HAP-1 (cell line): ENCODE measurements at regions not wholly inside any gene's neighbourhood (a gene's known extent, or its start where the extent isn't known, plus 50 kb on each side); places are given as distances from the start of the nearest gene placed in this dataset.

ENCODE experiments used
- DNase-seq, 2 experiments: peaks; one replicate each; pipeline ENCODE4 v3.0.0-alpha.2; 2016 to 2020; ENCODE audit warnings: low spot score in 2 of 2
- H3K27me3 ChIP-seq: fragments of 250-450 bp; sonication (Bioruptor Pico); 2 replicates; pipeline ENCODE4 v1.5.1; 2020; ENCODE audit warnings: low read depth, mild to moderate bottlenecking, moderate library complexity
- H3K36me3 ChIP-seq: fragments of 250-450 bp; sonication (Bioruptor Pico); replicated peaks from 2 replicates; pipeline ENCODE4 v1.5.1; 2020; ENCODE audit warnings: mild to moderate bottlenecking
- H3K4me1 ChIP-seq: fragments of 250-450 bp; sonication (Bioruptor Pico); 2 replicates; pipeline ENCODE4 v1.5.1; 2020; ENCODE audit warnings: mild to moderate bottlenecking
- H3K4me3 ChIP-seq: fragments of 250-450 bp; sonication (Bioruptor Pico); 2 replicates; pipeline ENCODE4 v1.5.1; 2020; ENCODE audit warnings: mild to moderate bottlenecking, moderate library complexity
- H3K9me3 ChIP-seq: fragments of 250-450 bp; sonication (Bioruptor Pico); 2 replicates; pipeline ENCODE4 v1.5.1; 2020; ENCODE audit warnings: mild to moderate bottlenecking, moderate library complexity
- in situ Hi-C: fragments of 300-500 bp; cut with MboI; formaldehyde crosslinking; loops from 3 replicates; pipeline ENCODE4 v1.14.3; 2020; ENCODE audit warnings: low sequenced_read_pairs, inconsistent platforms, mixed read lengths

DNA sequence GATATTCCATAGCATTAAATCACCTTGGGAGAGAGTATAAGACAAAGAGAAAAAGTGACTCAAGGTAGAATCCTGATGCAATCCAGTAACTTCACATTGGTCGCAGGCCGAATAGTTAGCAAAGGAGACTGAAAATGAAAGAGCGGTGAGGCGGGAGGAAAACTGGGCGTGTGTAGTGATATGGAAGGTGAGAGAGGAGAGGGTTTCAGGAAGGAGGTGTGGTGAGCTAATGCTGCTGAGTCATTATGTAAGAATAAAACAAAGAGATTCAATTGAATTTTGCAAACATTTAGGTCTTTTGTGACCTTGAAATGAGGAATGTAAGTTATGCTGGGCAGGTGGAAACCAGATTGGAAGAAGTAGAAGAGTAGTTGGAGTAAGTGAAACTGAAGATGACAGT lies 235.3 kb downstream of the C3orf38 start:
- no peaks in the 10 kb centered on the region for H3K36me3 ChIP-seq
- no peak overlapping the region for H3K4me3 ChIP-seq
- in situ Hi-C loops: no loop called here
- no peaks in the 10 kb centered on the region for H3K9me3 ChIP-seq
- no peaks in the 10 kb centered on the region for H3K4me1 ChIP-seq
- no peaks in the 10 kb centered on the region for H3K27me3 ChIP-seq
- DNase-seq: no peak

DNA sequence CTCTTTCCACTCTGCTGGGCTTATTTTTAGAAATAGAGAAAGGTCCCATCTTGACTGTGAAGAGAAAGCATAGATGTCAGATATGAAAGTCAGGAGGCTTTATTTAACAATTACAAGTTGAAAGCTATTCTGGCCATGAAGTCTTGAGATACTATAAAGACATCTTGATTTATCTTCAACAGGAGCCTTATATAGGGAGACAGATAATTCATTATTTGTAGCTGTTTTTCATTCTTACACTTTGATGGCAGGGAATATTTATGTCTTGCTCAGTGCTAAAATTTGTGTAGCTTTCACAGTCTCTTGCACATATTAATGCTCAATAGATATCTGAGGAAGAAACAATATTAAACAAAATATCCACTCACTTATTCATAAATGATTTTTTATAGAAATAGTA lies 248.8 kb downstream of the C3orf38 start:
- in situ Hi-C loops: no loop called here
- H3K27me3 ChIP-seq: no peaks in the 10 kb centered on the region
- DNase-seq: no peak
- H3K9me3 ChIP-seq: no peaks in the 10 kb centered on the region
- H3K4me1 ChIP-seq: peaks cover 2% of the 10 kb centered on the region; the same call in 1 of the 2 replicates
- no peaks in the 10 kb centered on the region for H3K36me3 ChIP-seq
- H3K4me3 ChIP-seq: no peak overlapping the region

DNA sequence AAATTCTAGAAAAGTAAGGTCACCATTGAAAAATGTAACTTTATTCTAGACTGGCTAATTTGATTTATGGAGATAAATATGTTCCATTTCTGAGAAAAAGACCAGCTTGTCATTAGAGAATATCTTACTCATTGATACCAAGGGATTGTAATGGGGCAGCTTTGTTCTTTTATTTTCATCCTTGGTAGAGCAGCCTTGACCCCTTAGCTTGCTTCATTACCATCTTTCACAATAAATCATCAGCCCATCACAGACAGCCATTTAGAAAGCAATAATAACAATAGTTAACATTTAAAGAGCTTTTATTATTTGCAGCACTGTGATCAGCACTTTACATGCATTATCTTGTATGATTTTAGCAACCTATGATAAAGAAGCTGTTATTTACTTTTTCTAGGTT lies 253.6 kb downstream of the C3orf38 start:
- in situ Hi-C loops: no loop called here
- Histone ChIP-seq H3K4me1 (peaks cover 3% of the 10 kb centered on the region; the same call in 1 of the 2 replicates), H3K9me3 (no peaks in the 10 kb centered on the region), H3K4me3 (no peak overlapping the region), H3K36me3 (no peaks in the 10 kb centered on the region), H3K27me3 (no peaks in the 10 kb centered on the region)
- DNase-seq: no peak

DNA sequence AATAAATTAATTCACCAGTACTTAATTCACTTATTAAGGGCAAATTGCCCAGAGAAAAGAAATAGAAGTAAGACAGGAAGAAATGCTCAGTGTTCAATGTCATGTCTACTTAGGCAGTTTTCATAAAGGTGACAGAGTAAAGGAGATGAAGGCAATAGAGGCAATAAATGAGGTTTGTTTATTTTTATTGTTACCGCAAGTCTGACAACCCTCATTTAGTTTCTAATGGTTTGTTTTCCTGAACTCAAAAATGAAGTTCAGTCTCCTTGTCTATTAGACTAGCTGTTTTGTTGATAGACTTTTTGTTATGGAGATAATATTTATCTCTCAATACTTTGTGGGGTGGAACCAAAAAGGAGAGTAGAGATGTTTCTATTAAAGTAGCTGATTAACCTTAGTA lies 258.3 kb downstream of the C3orf38 start:
- Histone ChIP-seq H3K4me1 (peaks cover 5% of the 10 kb centered on the region), H3K4me3 (no peak overlapping the region), H3K9me3 (no peaks in the 10 kb centered on the region), H3K27me3 (no peaks in the 10 kb centered on the region), H3K36me3 (no peaks in the 10 kb centered on the region)
- DNase-seq: no peak
- in situ Hi-C loops: no loop called here

DNA sequence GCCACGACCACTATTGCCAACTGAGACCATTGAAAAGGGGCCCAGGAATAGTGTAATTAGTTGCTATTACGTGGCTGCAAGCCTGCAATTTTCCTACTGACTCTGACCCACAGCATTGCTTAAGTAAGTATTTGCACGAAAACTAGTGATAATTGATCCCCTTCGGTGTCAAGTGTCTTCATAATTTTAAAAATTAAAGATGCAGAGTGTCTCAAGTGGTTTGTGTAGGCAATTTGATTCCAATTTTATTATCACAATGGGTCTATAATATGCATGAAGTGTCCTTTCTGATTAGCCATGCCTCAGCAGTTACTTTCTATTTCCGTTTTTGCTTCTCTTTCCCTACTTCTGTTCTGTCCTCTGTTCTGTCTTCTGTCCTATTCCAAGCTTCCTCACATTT lies 259.2 kb downstream of the C3orf38 start:
- Histone ChIP-seq H3K4me1 (peaks cover 3% of the 10 kb centered on the region), H3K4me3 (no peak overlapping the region), H3K36me3 (no peaks in the 10 kb centered on the region), H3K27me3 (no peaks in the 10 kb centered on the region), H3K9me3 (no peaks in the 10 kb centered on the region)
- in situ Hi-C loops: no loop called here
- DNase-seq: no peak

DNA sequence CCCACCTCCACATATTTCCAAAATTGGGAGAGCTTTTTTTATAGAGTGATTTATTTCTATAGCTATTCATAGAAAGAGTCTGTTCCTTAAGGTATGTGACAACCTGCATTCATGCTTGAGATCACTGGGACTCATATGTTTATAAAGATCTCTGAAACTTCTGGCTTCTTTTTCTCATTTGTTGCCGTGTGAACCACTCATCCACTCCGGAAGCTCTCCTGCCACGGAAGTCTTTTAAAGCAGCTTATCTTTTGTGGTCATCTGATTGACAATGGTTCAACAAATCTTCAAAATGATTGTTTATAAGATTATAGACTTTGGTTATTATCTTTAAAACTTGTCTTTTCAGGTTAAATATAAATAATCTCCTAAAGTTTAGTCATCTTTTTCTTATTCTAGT lies 260.5 kb downstream of the C3orf38 start:
- Histone ChIP-seq H3K36me3 (no peaks in the 10 kb centered on the region), H3K9me3 (no peaks in the 10 kb centered on the region), H3K4me1 (peaks cover 3% of the 10 kb centered on the region), H3K27me3 (no peaks in the 10 kb centered on the region), H3K4me3 (no peak overlapping the region)
- in situ Hi-C loops: no loop called here
- DNase-seq: no peak

DNA sequence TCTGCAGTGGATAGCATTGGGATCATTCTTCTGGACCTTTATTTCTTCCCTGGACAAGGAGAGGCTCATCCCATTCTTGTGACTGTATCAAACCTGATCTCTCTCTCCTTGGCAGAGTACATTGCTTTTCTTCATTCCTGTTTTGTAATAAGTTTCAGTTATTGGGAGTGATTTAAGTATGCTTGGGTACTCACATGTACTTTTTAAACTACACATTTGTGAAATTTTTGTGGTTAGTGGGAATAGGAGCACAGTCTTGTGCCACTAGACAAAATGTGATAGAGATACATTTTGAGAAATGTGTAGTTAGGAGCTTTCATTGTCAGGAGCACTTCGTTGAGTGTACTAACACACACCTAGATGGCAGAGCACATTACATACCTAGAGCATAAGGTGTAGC lies 262.6 kb downstream of the C3orf38 start:
- H3K4me3 ChIP-seq: no peak overlapping the region
- H3K4me1 ChIP-seq: peaks cover 3% of the 10 kb centered on the region
- no peaks in the 10 kb centered on the region for H3K36me3 ChIP-seq
- no peaks in the 10 kb centered on the region for H3K27me3 ChIP-seq
- H3K9me3 ChIP-seq: no peaks in the 10 kb centered on the region
- in situ Hi-C loops: no loop called here
- no peak for DNase-seq

DNA sequence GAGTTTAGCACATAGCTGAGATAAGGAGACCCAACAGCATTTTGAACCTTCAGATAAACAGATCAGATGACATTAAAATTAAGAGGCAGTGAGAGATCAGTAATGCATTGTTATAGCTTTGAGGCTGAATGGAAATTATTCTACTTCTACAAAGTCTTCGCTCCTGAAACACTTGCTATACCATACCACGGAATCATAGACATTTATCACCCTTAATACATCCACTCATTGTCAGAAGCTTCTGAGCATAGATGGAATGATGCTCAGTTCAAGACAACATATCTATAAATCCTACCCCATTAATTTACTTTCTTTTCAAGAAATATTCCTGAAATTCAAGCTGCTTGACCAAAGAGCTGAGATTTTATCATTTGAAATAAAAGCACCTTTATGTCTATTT lies 266.7 kb downstream of the C3orf38 start:
- H3K4me1 ChIP-seq: no peaks in the 10 kb centered on the region
- no peak overlapping the region for H3K4me3 ChIP-seq
- DNase-seq: no peak
- H3K36me3 ChIP-seq: no peaks in the 10 kb centered on the region
- no peaks in the 10 kb centered on the region for H3K9me3 ChIP-seq
- H3K27me3 ChIP-seq: no peaks in the 10 kb centered on the region
- in situ Hi-C loops: no loop called here

DNA sequence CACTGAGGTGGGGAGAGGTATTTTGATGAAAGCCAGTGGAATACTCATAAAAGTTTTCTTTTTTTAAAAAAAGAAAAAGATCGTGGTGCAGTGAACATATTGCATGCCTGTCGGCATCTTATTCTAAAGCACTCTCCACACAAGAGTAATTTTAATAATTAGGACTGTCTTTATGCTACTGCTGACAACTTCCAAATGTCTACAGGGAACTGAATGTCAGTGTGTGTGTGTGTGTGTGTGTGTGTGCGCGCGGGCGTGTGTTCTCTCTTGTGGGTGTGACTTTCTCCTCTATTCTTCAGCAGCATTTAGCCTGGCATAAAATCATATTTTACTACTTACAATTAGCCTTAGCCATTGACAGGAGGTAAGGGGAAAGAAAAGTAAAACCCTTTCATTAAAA lies 268.5 kb downstream of the C3orf38 start:
- in situ Hi-C loops: no loop called here
- no peaks in the 10 kb centered on the region for H3K36me3 ChIP-seq
- no peaks in the 10 kb centered on the region for H3K9me3 ChIP-seq
- H3K4me3 ChIP-seq: no peak overlapping the region
- H3K4me1 ChIP-seq: no peaks in the 10 kb centered on the region
- no peaks in the 10 kb centered on the region for H3K27me3 ChIP-seq
- DNase-seq: no peak

DNA sequence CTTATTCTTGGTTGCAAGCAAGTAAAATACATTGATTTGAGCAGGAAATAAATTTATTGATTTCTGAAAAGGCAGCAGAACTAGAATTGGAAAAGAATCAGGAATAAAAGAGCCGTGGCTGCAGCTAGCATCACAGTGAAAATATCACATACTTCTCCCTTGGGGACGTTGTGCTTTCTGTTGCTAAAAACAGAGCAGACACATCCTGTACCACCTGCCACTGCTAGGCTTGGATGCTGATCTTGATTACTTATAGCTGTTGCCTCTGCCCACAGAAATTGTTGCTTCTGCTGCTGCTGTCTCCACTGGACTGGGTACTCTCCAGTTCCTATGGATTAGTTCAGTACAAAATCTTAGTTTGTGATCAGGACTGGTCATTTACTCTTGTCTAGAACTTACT lies 283.8 kb downstream of the C3orf38 start:
- Histone ChIP-seq H3K4me1 (no peaks in the 10 kb centered on the region), H3K9me3 (no peaks in the 10 kb centered on the region), H3K27me3 (no peaks in the 10 kb centered on the region), H3K36me3 (no peaks in the 10 kb centered on the region), H3K4me3 (no peak overlapping the region)
- DNase-seq: no peak
- in situ Hi-C loops: no loop called here

DNA sequence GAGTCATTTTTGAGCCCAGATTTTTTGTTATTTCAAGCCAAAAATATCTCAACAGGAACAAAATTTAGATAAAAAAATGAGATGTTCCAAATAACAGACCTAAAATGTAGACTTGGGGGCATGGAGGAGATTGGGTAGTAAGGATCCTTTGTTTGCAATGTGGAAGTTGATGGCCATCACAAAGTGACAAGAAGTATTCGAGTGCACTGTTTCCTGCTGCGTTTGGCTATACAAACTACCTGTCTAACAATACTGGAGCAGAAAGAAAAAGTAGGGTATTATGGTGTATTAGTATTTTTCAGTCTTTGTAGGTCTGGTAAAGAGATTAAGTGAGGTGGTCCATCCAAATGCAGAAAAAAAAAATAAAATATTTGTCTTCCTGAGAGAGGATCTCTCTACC lies 284.2 kb downstream of the C3orf38 start:
- Histone ChIP-seq H3K36me3 (no peaks in the 10 kb centered on the region), H3K27me3 (no peaks in the 10 kb centered on the region), H3K9me3 (no peaks in the 10 kb centered on the region), H3K4me3 (no peak overlapping the region), H3K4me1 (no peaks in the 10 kb centered on the region)
- DNase-seq: no peak
- in situ Hi-C loops: no loop called here

DNA sequence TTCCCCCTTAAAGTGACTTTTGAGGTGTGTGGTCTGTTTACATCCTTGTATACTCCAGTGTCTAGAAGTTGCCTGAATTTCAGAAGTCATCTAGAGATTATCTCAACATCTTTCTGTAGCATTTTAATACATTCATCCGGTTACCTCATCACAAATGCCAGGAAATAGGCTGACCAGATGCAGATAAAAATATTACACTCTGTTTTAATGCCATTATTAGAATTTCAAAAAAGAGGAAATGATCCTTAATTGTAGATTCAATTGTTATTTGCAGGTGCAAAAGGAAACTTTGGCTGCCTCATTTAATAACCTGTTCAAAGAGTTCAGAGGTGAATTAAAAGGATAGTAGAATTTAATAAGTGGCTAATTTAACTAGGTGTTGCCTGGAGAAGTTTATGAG lies 290.9 kb downstream of the C3orf38 start:
- Histone ChIP-seq H3K4me1 (no peaks in the 10 kb centered on the region), H3K27me3 (no peaks in the 10 kb centered on the region), H3K9me3 (no peaks in the 10 kb centered on the region), H3K4me3 (no peak overlapping the region), H3K36me3 (no peaks in the 10 kb centered on the region)
- in situ Hi-C loops: no loop called here
- DNase-seq: no peak

DNA sequence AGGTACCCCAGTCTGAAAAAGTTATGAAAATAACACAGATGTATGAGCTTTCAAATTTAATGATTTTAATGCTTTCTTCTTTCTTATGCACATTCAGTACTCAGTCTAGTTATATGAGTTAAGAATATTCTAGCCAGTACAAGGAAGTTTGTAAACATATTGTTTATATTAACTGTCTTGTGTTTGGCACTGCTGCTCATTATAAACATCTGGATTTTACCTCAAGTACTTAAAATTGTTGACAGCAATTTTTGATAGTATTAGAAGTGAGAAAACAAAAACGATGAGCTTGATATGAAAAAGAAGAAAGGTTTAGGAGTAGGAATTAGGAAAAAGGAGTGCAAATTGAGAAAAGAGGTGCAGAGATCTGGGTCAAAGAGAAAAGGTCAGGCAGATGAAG lies 293.3 kb downstream of the C3orf38 start:
- no peak for DNase-seq
- in situ Hi-C loops: no loop called here
- no peaks in the 10 kb centered on the region for H3K27me3 ChIP-seq

DNA sequence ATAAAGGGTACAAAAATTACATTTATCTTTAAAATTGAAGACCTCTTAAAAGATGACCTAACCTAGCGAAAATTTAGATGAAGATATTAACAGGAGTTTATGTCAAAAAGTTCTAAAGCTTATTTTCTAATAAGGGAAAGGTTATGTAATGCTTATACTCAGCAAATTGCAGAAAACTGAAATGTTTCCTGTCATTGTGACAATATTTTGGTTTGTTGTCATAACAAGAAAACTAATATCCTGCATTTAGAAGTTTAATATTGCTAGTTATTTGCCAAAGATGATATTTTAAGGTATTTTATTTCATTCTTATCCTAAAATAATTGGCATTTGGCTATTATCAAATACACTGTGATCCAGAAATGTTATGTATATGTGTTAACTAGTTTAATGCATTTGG lies 294.5 kb downstream of the C3orf38 start:
- Histone ChIP-seq H3K4me3 (no peak overlapping the region), H3K4me1 (no peaks in the 10 kb centered on the region), H3K36me3 (no peaks in the 10 kb centered on the region), H3K9me3 (no peaks in the 10 kb centered on the region), H3K27me3 (no peaks in the 10 kb centered on the region)
- no peak for DNase-seq
- in situ Hi-C loops: no loop called here

More for the DNA sequence above, 293.3 kb downstream of the C3orf38 start:
- H3K36me3 ChIP-seq: no peaks in the 10 kb centered on the region
- H3K4me3 ChIP-seq: no peak overlapping the region
- H3K9me3 ChIP-seq: no peaks in the 10 kb centered on the region
- no peaks in the 10 kb centered on the region for H3K4me1 ChIP-seq

DNA sequence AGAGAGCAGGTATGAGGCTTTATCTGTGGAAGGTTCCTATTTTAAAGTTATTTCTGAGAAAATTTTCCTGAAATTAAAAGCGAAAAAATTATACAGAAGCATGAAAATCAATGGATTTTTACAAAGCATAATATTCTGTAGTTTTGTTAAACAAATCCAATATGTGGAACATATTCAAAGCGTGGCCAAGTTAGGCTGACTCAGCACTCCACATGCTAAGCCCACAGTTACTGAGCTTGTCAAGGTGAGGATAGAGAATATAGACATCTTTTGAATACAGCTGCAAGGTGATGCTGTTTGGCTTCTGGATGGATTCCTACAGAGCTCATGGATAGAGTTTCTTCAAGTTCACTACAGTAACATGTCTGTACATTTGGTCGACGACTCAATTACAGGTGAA lies 302.5 kb downstream of the C3orf38 start:
- no peak for DNase-seq
- Histone ChIP-seq H3K4me1 (no peaks in the 10 kb centered on the region), H3K9me3 (no peaks in the 10 kb centered on the region), H3K27me3 (no peaks in the 10 kb centered on the region), H3K4me3 (no peak overlapping the region), H3K36me3 (no peaks in the 10 kb centered on the region)
- in situ Hi-C loops: no loop called here
